Motor neuron (in vitro differentiated cells): ENCODE measurements at regions not wholly inside any gene's neighbourhood (a gene's known extent, or its start where the extent isn't known, plus 50 kb on each side); places are given as distances from the start of the nearest gene placed in this dataset.
A peak's percentile ranks its signal among the peaks of the same experiment; 100 is the strongest.

ENCODE experiments used
- ATAC-seq, 8 experiments: fragments of 200-7000 bp; cut with Tn5 transposase; replicated peaks in 6 of 8; 2 replicates each; pipeline ENCODE4 v1.8.0; 2021; ENCODE audit warnings: mild to moderate bottlenecking in 8 of 8, moderate library complexity in 8 of 8
- H3K27ac ChIP-seq, 2 donors: fragments of 250-450 bp; sonication (Bioruptor Pico); 2 replicates each; pipeline ENCODE4 v1.9.0; 2021; ENCODE audit warnings: antibody characterized with exemption in 2 of 2, mild to moderate bottlenecking in 2 of 2, moderate library complexity in 1 of 2
- H3K4me1 ChIP-seq, 2 donors: fragments of 250-450 bp; sonication (Bioruptor Pico); replicated peaks in 1 of 2; 2 replicates each; pipeline ENCODE4 v1.6.1; 2021; ENCODE audit warnings: antibody characterized with exemption in 2 of 2, mild to moderate bottlenecking in 2 of 2, moderate library complexity in 1 of 2
- H3K4me3 ChIP-seq, 5 donors: fragments of 250-450 bp; sonication (Bioruptor Pico); 2 replicates each; pipeline ENCODE4 v1.9.0; 2021; ENCODE audit warnings: antibody characterized with exemption in 5 of 5, mild to moderate bottlenecking in 5 of 5, moderate library complexity in 4 of 5
- WGBS, 10 experiments: fragments of 450-650 bp; shearing (Covaris generic); methylation state at CpG; one replicate each; pipeline ENCODE4 v1.0.0; 2022; 5-methylcytosine and 5-hydroxymethylcytosine counted together
- in situ Hi-C, 9 experiments: fragments of 400-800 bp; cut with MboI; loops; one replicate each; pipeline ENCODE4 v1.15.0; 2021; ENCODE audit warnings: low sequenced_read_pairs in 9 of 9, low pct_unique_long_range_greater_than_20kb in 2 of 9; ENCODE audit not compliant: unreplicated experiment in 9 of 9

- in situ Hi-C loops: no loop called here
- Histone ChIP-seq H3K27ac (no peak overlapping the region), H3K4me3 (no peak overlapping the region), H3K4me1 (no peaks in the 10 kb centered on the region)
- 65 to 100% (median 89%) methylated on average over 1 to 2 of the region's 2 CpGs; no CpG with 5 or more reads in 2 of the 10 experiments for WGBS, 10 experiments
- no peak for ATAC-seq
These were observed 2676.6 kb downstream of the PCDH9 start for GRCh38 chr13:64553411-64554129.

DNA sequence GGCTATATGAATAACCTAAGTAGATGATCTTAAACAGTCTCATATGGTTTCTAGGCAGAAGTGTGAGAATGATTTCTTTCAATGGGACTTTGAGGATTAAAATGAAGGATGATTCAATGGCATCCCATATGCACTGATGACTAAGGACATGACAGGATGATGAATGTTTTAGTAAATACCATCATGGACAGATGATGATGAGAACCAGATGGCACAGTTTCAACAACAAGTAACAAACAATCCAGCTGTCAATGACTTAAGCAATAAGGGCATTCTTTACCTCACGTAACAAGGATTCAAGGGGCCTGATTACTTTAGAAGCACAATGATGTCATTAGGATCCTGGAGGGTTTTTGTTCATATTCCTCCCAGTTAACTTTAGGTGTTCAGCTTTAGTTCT lies 2678.4 kb downstream of the PCDH9 start:
- H3K4me3 ChIP-seq: no peak overlapping the region
- peak in 7 of 8 experiments; percentile 54 to 91 (median 88) for ATAC-seq
- in situ Hi-C loops: no loop called here
- WGBS, 10 experiments: 8 to 100% (median 46%) methylated on average over 1 of the region's 1 CpG; no CpG with 5 or more reads in 2 of the 10 experiments
- no peaks in the 10 kb centered on the region for H3K4me1 ChIP-seq
- no peak overlapping the region for H3K27ac ChIP-seq

- no peak for ATAC-seq
- in situ Hi-C loops: no loop called here
- WGBS, 10 experiments: 0 to 100% (median 82%) methylated on average over 1 of the region's 1 CpG; no CpG with 5 or more reads in 1 of the 10 experiments
These were observed 2683.8 kb downstream of the PCDH9 start for GRCh38 chr13:64546371-64546770.

DNA sequence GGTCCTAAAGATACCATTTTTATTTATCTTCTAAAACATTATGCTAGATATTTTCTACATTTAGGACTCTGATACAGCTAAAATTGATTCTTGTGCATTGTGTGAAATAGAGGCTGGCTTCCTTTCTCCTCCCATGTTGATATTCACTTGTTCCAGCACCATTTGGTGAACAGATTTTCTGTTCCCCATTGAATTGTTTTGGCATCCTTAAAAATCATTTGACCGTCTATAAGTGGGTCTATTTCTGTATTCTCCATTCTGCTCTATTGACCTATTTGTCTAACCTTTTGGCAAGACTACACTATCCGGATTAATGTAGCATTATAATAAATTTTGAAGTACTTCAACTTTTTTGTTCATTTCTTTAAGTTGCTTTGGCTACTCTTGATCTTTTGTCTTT lies 2689.2 kb downstream of the PCDH9 start:
- H3K27ac ChIP-seq: no peak overlapping the region
- no peak overlapping the region for H3K4me3 ChIP-seq
- ATAC-seq: no peak
- 33 to 93% (median 67%) methylated on average over 1 to 2 of the region's 2 CpGs for WGBS, 10 experiments
- H3K4me1 ChIP-seq: no peaks in the 10 kb centered on the region
- in situ Hi-C loops: no loop called here

More at GRCh38 chr13:64546371-64546770, 2683.8 kb downstream of the PCDH9 start:
- Histone ChIP-seq H3K27ac (no peak overlapping the region), H3K4me3 (no peak overlapping the region), H3K4me1 (no peaks in the 10 kb centered on the region)

DNA sequence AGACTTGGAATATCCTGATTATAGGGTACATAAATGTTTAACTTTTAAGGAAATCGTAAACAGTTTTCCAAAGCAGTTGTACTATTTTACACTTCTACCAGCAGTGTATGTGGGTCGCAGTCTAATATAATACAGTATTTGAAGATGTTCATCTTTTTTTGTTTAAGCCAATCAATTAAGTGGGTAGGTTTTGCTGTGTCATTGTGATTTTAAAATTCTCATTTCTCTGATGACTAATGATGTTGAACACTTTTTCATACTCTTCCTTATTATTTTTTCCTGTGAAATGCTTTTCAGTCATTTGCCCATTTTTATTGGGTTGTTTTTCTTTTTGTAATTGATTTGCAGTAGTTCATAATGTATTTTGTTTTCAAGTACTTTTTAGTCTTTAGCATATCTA lies 2689.7 kb downstream of the PCDH9 start:
- no peak overlapping the region for H3K4me3 ChIP-seq
- WGBS, 10 experiments: 67 to 100% (median 95%) methylated on average over 2 of the region's 2 CpGs; no CpG with 5 or more reads in 2 of the 10 experiments
- no peak overlapping the region for H3K27ac ChIP-seq
- no peaks in the 10 kb centered on the region for H3K4me1 ChIP-seq
- in situ Hi-C loops: no loop called here
- no peak for ATAC-seq

DNA sequence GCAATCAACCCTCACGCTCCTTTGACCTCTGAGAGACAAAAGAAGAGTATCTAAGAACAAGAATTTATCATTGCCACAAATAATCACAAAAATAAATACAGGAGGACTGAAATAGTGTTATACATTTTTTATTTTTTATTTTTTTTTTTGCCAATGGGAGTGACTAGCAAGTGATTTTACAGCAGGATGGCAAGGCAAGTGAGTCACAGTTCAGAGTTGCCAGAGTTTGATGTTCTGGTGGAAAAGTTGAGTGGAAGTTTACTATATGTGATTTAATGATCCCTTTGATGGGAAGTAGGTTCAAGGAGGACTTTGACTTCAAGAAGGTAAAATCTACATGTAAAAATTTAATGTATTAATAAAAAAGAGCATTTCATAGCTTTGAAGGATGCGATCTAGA lies 2691.4 kb downstream of the PCDH9 start:
- Histone ChIP-seq H3K4me1 (no peaks in the 10 kb centered on the region), H3K27ac (no peak overlapping the region), H3K4me3 (no peak overlapping the region)
- 61 to 100% (median 97%) methylated on average over 1 to 2 of the region's 2 CpGs; no CpG with 5 or more reads in 1 of the 10 experiments for WGBS, 10 experiments
- no peak for ATAC-seq
- in situ Hi-C loops: no loop called here

GRCh38 chr13:64534302-64534701 lies 2695.8 kb downstream of the PCDH9 start:
- H3K4me1 ChIP-seq: no peaks in the 10 kb centered on the region
- H3K27ac ChIP-seq: no peak overlapping the region
- no peak for ATAC-seq
- in situ Hi-C loops: no loop called here
- 60 to 100% (median 75%) methylated on average over 1 to 2 of the region's 2 CpGs; no CpG with 5 or more reads in 2 of the 10 experiments for WGBS, 10 experiments
- no peak overlapping the region for H3K4me3 ChIP-seq

DNA sequence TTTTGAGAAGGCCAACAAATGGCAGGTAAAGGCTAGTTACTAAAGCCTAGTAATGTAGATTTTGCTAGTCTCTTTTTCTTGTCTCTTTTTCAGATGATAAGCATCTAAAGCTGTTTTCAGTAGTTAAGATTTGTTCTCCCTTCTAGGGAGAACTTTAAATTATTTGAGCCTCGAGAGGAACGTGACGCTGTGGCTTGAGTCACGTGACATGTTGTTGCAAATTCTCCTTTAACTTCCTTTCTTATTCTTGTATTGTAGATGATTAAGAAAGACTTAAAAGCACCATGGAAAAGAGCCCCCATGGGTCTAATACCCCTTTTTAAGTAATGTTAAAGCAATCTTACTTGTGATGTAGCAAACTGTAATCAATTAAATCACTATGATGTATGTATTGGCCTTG lies 2698.7 kb downstream of the PCDH9 start:
- in situ Hi-C loops: no loop called here
- WGBS, 10 experiments: 38 to 100% (median 95%) methylated on average over 1 to 4 of the region's 4 CpGs; no CpG with 5 or more reads in 1 of the 10 experiments
- Histone ChIP-seq H3K4me1 (no peaks in the 10 kb centered on the region), H3K27ac (no peak overlapping the region), H3K4me3 (no peak overlapping the region)
- ATAC-seq: no peak

DNA sequence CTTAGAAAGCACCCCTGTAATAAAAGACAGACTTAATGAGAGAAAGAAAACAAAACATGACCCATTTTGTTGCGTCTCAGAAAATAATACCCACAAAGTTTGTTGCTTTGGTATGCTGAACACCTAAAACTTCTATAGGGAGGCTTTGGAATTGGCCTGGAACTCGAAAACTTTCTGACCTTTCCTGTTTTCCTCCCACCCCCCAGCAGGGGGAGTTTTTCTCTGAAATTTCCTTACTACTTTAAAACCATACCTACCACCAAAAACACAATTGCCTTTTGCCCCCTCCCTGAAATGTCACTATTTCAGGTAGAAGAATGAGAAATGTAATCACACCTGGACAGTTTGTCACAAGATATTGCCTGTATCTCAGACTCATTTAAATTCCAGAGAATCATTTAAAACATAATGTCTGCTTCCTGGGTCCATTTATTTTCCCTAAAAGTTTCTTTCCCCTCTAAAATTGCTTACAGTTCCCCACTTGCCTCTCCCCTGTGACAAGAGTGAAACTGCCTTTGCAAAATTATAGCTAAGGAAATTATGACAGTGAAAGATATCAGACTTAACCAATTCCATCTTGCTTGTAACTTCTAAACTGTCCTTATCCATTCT lies 2700.2 kb downstream of the PCDH9 start:
- Histone ChIP-seq H3K4me1 (no peaks in the 10 kb centered on the region), H3K27ac (no peak overlapping the region), H3K4me3 (no peak overlapping the region)
- no peak for ATAC-seq
- WGBS, 10 experiments: 58 to 93% (median 82%) methylated on average over 1 to 2 of the region's 2 CpGs
- in situ Hi-C loops: no loop called here

GRCh38 chr13:64528838-64529237 lies 2701.3 kb downstream of the PCDH9 start:
- 0 to 79% (median 67%) methylated on average over 1 of the region's 1 CpG; no CpG with 5 or more reads in 3 of the 10 experiments for WGBS, 10 experiments
- no peak for ATAC-seq
- no peaks in the 10 kb centered on the region for H3K4me1 ChIP-seq
- in situ Hi-C loops: no loop called here
- H3K4me3 ChIP-seq: no peak overlapping the region
- no peak overlapping the region for H3K27ac ChIP-seq

- no peaks in the 10 kb centered on the region for H3K4me1 ChIP-seq
- H3K4me3 ChIP-seq: no peak overlapping the region
- ATAC-seq: no peak
- 85 to 100% (median 100%) methylated on average over 1 to 2 of the region's 2 CpGs; no CpG with 5 or more reads in 1 of the 10 experiments for WGBS, 10 experiments
- no peak overlapping the region for H3K27ac ChIP-seq
- in situ Hi-C loops: no loop called here
These were observed 2702.6 kb downstream of the PCDH9 start for GRCh38 chr13:64527561-64527960.

DNA sequence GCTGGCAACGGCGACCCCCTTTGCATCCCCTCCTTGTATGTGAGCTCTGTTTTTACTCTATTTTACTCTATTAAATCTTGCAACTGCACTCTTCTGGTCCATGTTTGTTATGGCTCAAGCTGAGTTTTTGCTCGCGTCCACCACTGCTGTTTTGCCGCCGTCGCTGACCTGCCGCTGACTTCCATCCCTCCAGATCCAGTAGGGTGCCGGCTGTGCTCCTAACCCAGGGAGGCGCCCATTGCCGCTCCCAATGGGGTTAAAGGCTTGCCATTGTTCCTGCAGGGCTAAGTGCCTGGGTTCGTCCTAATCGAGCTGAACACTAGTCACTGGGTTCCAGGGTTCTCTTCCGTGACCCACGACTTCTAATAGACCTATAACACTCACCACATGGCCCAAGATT lies 2704.4 kb downstream of the PCDH9 start:
- no peak overlapping the region for H3K27ac ChIP-seq
- in situ Hi-C loops: no loop called here
- WGBS, 10 experiments: 70 to 100% (median 85%) methylated on average over 2 to 15 of the region's 15 CpGs; no CpG with 5 or more reads in 4 of the 10 experiments
- ATAC-seq: no peak
- H3K4me3 ChIP-seq: no peak overlapping the region
- no peaks in the 10 kb centered on the region for H3K4me1 ChIP-seq

- H3K4me3 ChIP-seq: no peak overlapping the region
- no peak for ATAC-seq
- 4 to 100% (median 93%) methylated on average over 1 to 2 of the region's 2 CpGs; no CpG with 5 or more reads in 1 of the 10 experiments for WGBS, 10 experiments
- no peaks in the 10 kb centered on the region for H3K4me1 ChIP-seq
- no peak overlapping the region for H3K27ac ChIP-seq
- in situ Hi-C loops: no loop called here
These were observed 2719.4 kb downstream of the PCDH9 start for GRCh38 chr13:64510747-64511146.
